ENCODE measurements at regions not wholly inside any gene's neighbourhood (a gene's known extent, or its start where the extent isn't known, plus 50 kb on each side); places are given as distances from the start of the nearest gene placed in this dataset.

- TF ChIP-seq, protein P1, sequence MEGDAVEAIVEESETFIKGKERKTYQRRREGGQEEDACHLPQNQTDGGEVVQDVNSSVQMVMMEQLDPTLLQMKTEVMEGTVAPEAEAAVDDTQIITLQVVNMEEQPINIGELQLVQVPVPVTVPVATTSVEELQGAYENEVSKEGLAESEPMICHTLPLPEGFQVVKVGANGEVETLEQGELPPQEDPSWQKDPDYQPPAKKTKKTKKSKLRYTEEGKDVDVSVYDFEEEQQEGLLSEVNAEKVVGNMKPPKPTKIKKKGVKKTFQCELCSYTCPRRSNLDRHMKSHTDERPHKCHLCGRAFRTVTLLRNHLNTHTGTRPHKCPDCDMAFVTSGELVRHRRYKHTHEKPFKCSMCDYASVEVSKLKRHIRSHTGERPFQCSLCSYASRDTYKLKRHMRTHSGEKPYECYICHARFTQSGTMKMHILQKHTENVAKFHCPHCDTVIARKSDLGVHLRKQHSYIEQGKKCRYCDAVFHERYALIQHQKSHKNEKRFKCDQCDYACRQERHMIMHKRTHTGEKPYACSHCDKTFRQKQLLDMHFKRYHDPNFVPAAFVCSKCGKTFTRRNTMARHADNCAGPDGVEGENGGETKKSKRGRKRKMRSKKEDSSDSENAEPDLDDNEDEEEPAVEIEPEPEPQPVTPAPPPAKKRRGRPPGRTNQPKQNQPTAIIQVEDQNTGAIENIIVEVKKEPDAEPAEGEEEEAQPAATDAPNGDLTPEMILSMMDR (conservative IDR thresholded peaks at IDR 0.05) = no peak
- no peak for TF ChIP-seq ZFX (IDR thresholded peaks at IDR 0.05)
These were observed 650.9 kb upstream of the TENM3 start for GRCh38 chr4:181592221-181592745.

Data from C4-2B (cell line).